ENCODE measurements at regions not wholly inside any gene's neighbourhood (a gene's known extent, or its start where the extent isn't known, plus 50 kb on each side); places are given as distances from the start of the nearest gene placed in this dataset.
"Not testable (repeated sequence)": the region's sequence is repeated elsewhere in the genome, so short reads cannot be mapped to it uniquely, and the experiment has no call there.

DNA sequence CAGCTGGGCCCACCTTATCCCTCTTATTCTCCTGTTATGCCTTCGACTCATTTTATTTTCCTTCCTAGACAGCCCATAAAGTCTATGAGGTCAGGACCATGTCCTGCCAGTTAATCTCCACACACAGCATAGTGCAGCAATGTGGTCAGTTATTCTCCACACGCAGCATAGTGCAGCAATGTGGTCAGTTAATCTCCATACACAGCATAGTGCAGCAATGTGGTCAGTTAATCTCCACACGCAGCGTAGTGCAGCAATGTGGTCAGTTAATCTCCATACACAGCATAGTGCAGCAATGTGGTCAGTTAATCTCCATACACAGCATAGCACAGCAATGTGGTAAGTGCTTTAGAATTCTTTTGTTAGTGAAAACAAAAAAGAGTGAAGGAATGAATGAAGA is 77.8 kb downstream of the TEX36 start:
- Histone ChIP-seq H3K4me1 (ENCODE audit: insufficient read depth, low read length) (no peaks in the 10 kb centered on the region), H3K27ac (ENCODE audit: low read depth, low read length) (no peak overlapping the region), H3K27me3 (ENCODE audit: control insufficient read depth in 1 of 2, insufficient read depth in 2 of 2, low read length in 2 of 2) (no peaks in the 10 kb centered on the region), H3K9me3 (ENCODE audit: low read length) (no peaks in the 10 kb centered on the region), H3K9ac (ENCODE audit: low read length) (no peak overlapping the region), H3K4me3 (ENCODE audit: low read depth in 1 of 2, low read length in 2 of 2) (no peak overlapping the region), H3K36me3 (ENCODE audit: insufficient read depth, low read length) (no peaks in the 10 kb centered on the region)

- Histone ChIP-seq H3K27ac (ENCODE audit: low read depth, low read length) (no peak overlapping the region), H3K27me3 (ENCODE audit: control insufficient read depth in 1 of 2, insufficient read depth in 2 of 2, low read length in 2 of 2) (no peaks in the 10 kb centered on the region), H3K36me3 (ENCODE audit: insufficient read depth, low read length) (no peaks in the 10 kb centered on the region), H3K4me1 (ENCODE audit: insufficient read depth, low read length) (no peaks in the 10 kb centered on the region), H3K4me3 (ENCODE audit: low read depth in 1 of 2, low read length in 2 of 2) (no peak overlapping the region), H3K9me3 (ENCODE audit: low read length) (no peaks in the 10 kb centered on the region), H3K9ac (ENCODE audit: low read length) (no peak overlapping the region)
These were observed 80.1 kb downstream of the TEX36 start for GRCh38 chr10:125602825-125603224.

DNA sequence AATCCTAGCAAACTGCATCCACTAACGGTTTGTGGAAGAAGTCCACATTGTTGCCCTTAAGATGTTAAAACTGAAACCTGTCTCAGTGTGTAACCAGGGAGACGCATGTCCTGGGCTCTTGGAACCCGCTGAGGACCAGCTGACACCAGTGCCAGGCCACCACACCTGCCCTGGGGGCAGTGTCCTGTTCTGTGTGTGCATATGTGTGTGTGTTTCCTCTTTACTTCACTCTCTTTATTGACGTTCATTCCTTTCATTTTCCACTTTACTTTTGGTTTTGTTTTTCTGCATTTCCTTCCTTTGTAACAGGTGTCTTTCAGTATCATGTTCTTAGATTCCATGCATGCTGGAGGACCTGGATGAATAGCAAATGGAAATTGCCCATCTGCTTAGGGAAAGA is 83.8 kb downstream of the TEX36 start:
- Histone ChIP-seq H3K4me1 (ENCODE audit: insufficient read depth, low read length) (no peaks in the 10 kb centered on the region), H3K27ac (ENCODE audit: low read depth, low read length) (no peak overlapping the region)

DNA sequence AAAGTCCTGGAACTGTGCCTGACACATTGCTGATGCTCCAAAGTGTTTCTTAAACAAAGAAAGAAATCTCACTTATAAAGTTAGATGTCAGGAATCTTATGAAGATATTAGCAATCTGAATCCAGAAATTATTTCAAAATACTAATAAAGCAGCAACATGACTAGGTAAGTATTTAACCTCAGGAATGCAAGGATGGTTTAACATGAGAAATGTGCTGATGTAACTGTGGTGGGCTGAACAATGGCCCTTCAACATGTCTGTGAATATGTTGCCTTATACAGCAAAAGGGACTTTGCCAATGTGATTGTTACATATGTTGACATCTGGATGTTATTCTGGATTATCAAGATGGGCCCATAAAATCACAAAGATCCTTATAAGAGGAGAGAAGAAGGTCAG is 87.1 kb downstream of the TEX36 start:
- Histone ChIP-seq H3K27me3 (ENCODE audit: control insufficient read depth in 1 of 2, insufficient read depth in 2 of 2, low read length in 2 of 2) (no peaks in the 10 kb centered on the region), H3K4me3 (ENCODE audit: low read depth in 1 of 2, low read length in 2 of 2) (no peak overlapping the region), H3K36me3 (ENCODE audit: insufficient read depth, low read length) (no peaks in the 10 kb centered on the region), H3K9ac (ENCODE audit: low read length) (no peak overlapping the region), H3K4me1 (ENCODE audit: insufficient read depth, low read length) (no peaks in the 10 kb centered on the region), H3K27ac (ENCODE audit: low read depth, low read length) (no peak overlapping the region), H3K9me3 (ENCODE audit: low read length) (no peaks in the 10 kb centered on the region)

More for the DNA sequence above, 83.8 kb downstream of the TEX36 start:
- Histone ChIP-seq H3K9me3 (ENCODE audit: low read length) (no peaks in the 10 kb centered on the region), H3K36me3 (ENCODE audit: insufficient read depth, low read length) (no peaks in the 10 kb centered on the region), H3K9ac (ENCODE audit: low read length) (no peak overlapping the region), H3K4me3 (ENCODE audit: low read depth in 1 of 2, low read length in 2 of 2) (no peak overlapping the region), H3K27me3 (ENCODE audit: control insufficient read depth in 1 of 2, insufficient read depth in 2 of 2, low read length in 2 of 2) (no peaks in the 10 kb centered on the region)

DNA sequence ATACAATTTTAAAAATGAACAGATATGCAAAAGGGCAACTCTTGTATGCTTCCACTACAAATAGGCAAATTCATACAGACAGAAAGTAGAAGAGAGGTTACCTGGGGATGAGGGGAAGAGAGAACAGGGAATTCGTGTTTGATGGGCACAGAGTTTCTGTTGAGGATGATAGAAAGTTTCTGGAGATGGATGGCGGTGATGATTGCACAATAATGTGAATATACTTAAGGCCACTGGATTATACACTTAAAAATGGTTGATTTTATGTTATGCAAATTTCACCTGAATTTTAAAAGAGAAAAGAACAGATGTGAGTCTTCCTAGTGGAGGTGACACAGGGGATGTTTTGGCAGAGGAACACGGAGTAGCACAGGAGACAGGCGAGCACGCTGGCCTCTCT is 89.3 kb downstream of the TEX36 start:
- Histone ChIP-seq H3K27ac (ENCODE audit: low read depth, low read length) (no peak overlapping the region), H3K4me3 (ENCODE audit: low read depth in 1 of 2, low read length in 2 of 2) (no peak overlapping the region), H3K9me3 (ENCODE audit: low read length) (no peaks in the 10 kb centered on the region), H3K27me3 (ENCODE audit: control insufficient read depth in 1 of 2, insufficient read depth in 2 of 2, low read length in 2 of 2) (no peaks in the 10 kb centered on the region), H3K36me3 (ENCODE audit: insufficient read depth, low read length) (no peaks in the 10 kb centered on the region), H3K9ac (ENCODE audit: low read length) (no peak overlapping the region), H3K4me1 (ENCODE audit: insufficient read depth, low read length) (no peaks in the 10 kb centered on the region)

DNA sequence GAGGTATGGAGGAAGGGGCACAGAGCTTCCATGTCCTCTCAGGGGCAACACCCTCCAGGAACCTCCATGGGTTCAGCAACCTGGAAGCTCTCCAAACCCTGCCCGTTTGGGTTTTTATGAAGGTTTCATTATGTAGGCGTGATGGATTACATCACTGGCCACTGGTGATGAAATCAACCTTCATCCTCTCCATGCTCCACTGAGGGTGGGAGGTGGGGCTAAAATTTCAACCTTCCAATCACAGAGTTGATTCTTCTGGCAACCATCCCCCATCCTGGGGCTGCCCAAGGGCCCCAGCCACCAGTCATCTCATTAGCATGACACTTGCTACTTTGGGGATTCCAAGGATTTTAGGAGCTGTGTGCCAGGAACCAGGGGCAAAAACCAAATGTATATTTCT is 90.1 kb downstream of the TEX36 start:
- Histone ChIP-seq H3K36me3 (ENCODE audit: insufficient read depth, low read length) (no peaks in the 10 kb centered on the region), H3K4me1 (ENCODE audit: insufficient read depth, low read length) (no peaks in the 10 kb centered on the region), H3K9ac (ENCODE audit: low read length) (no peak overlapping the region), H3K27ac (ENCODE audit: low read depth, low read length) (no peak overlapping the region), H3K4me3 (ENCODE audit: low read depth in 1 of 2, low read length in 2 of 2) (no peak overlapping the region), H3K9me3 (ENCODE audit: low read length) (no peaks in the 10 kb centered on the region), H3K27me3 (ENCODE audit: control insufficient read depth in 1 of 2, insufficient read depth in 2 of 2, low read length in 2 of 2) (no peaks in the 10 kb centered on the region)

- no peaks in the 10 kb centered on the region for H3K9me3 ChIP-seq (ENCODE audit: low read length)
- H3K36me3 ChIP-seq (ENCODE audit: insufficient read depth, low read length) = no peaks in the 10 kb centered on the region
These were observed 91.1 kb downstream of the TEX36 start for GRCh38 chr10:125591886-125592285.

GRCh38 chr10:125588738-125589137 is 94.2 kb downstream of the TEX36 start:
- not testable (repeated sequence) for H3K9me3 ChIP-seq (ENCODE audit: low read length); H3K4me1 ChIP-seq (ENCODE audit: insufficient read depth, low read length); H3K27me3 ChIP-seq (ENCODE audit: control insufficient read depth in 1 of 2, insufficient read depth in 2 of 2, low read length in 2 of 2); H3K27ac ChIP-seq (ENCODE audit: low read depth, low read length); H3K36me3 ChIP-seq (ENCODE audit: insufficient read depth, low read length); H3K4me3 ChIP-seq (ENCODE audit: low read depth in 1 of 2, low read length in 2 of 2); H3K9ac ChIP-seq (ENCODE audit: low read length)

More at GRCh38 chr10:125591886-125592285, 91.1 kb downstream of the TEX36 start:
- Histone ChIP-seq H3K4me3 (ENCODE audit: low read depth in 1 of 2, low read length in 2 of 2) (no peak overlapping the region), H3K9ac (ENCODE audit: low read length) (no peak overlapping the region), H3K27ac (ENCODE audit: low read depth, low read length) (no peak overlapping the region), H3K27me3 (ENCODE audit: control insufficient read depth in 1 of 2, insufficient read depth in 2 of 2, low read length in 2 of 2) (no peaks in the 10 kb centered on the region), H3K4me1 (ENCODE audit: insufficient read depth, low read length) (no peaks in the 10 kb centered on the region)

DNA sequence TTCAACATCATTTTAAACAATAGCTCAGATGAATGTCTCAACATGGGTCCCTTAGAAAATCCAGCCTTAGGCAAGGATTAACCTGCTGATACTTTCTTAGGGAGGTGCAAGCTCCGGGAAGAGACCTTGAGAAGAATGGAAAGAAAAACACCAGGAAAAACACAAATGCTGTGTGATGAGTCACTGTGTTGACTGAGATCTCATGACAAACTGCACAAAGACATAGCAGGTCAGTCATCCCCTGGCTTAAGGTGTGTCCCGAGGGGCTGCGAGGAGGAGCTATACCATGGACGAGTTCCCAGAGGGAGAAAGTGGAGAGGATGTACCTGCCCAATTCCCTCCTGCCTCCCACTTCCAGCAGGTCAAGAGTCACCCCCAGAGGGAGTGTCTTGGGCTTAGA is 98.0 kb downstream of the TEX36 start:
- H3K27me3 ChIP-seq (ENCODE audit: control insufficient read depth in 1 of 2, insufficient read depth in 2 of 2, low read length in 2 of 2) = no peaks in the 10 kb centered on the region
- H3K27ac ChIP-seq (ENCODE audit: low read depth, low read length) = no peak overlapping the region
- no peaks in the 10 kb centered on the region for H3K36me3 ChIP-seq (ENCODE audit: insufficient read depth, low read length)
- no peaks in the 10 kb centered on the region for H3K4me1 ChIP-seq (ENCODE audit: insufficient read depth, low read length)
- H3K9ac ChIP-seq (ENCODE audit: low read length) = no peak overlapping the region
- H3K4me3 ChIP-seq (ENCODE audit: low read depth in 1 of 2, low read length in 2 of 2) = no peak overlapping the region
- no peaks in the 10 kb centered on the region for H3K9me3 ChIP-seq (ENCODE audit: low read length)

- H3K9me3 ChIP-seq (ENCODE audit: low read length) = no peaks in the 10 kb centered on the region
- no peak overlapping the region for H3K27ac ChIP-seq (ENCODE audit: low read depth, low read length)
- no peaks in the 10 kb centered on the region for H3K36me3 ChIP-seq (ENCODE audit: insufficient read depth, low read length)
- H3K27me3 ChIP-seq (ENCODE audit: control insufficient read depth in 1 of 2, insufficient read depth in 2 of 2, low read length in 2 of 2) = no peaks in the 10 kb centered on the region
- no peaks in the 10 kb centered on the region for H3K4me1 ChIP-seq (ENCODE audit: insufficient read depth, low read length)
- H3K4me3 ChIP-seq (ENCODE audit: low read depth in 1 of 2, low read length in 2 of 2) = no peak overlapping the region
- no peak overlapping the region for H3K9ac ChIP-seq (ENCODE audit: low read length)
These were observed 104.2 kb downstream of the TEX36 start for GRCh38 chr10:125578658-125579315.

GRCh38 chr10:125575843-125576242 is 107.1 kb downstream of the TEX36 start:
- no peaks in the 10 kb centered on the region for H3K36me3 ChIP-seq (ENCODE audit: insufficient read depth, low read length)
- H3K4me3 ChIP-seq (ENCODE audit: low read depth in 1 of 2, low read length in 2 of 2) = no peak overlapping the region
- H3K9me3 ChIP-seq (ENCODE audit: low read length) = no peaks in the 10 kb centered on the region
- no peak overlapping the region for H3K9ac ChIP-seq (ENCODE audit: low read length)
- no peak overlapping the region for H3K27ac ChIP-seq (ENCODE audit: low read depth, low read length)
- H3K4me1 ChIP-seq (ENCODE audit: insufficient read depth, low read length) = no peaks in the 10 kb centered on the region
- no peaks in the 10 kb centered on the region for H3K27me3 ChIP-seq (ENCODE audit: control insufficient read depth in 1 of 2, insufficient read depth in 2 of 2, low read length in 2 of 2)

GRCh38 chr10:125568156-125568555 is 114.8 kb downstream of the TEX36 start:
- no peaks in the 10 kb centered on the region for H3K9me3 ChIP-seq (ENCODE audit: low read length)

More at GRCh38 chr10:125568156-125568555, 114.8 kb downstream of the TEX36 start:
- Histone ChIP-seq H3K36me3 (ENCODE audit: insufficient read depth, low read length) (no peaks in the 10 kb centered on the region), H3K4me1 (ENCODE audit: insufficient read depth, low read length) (no peaks in the 10 kb centered on the region), H3K9ac (ENCODE audit: low read length) (no peak overlapping the region), H3K27me3 (ENCODE audit: control insufficient read depth in 1 of 2, insufficient read depth in 2 of 2, low read length in 2 of 2) (no peaks in the 10 kb centered on the region), H3K4me3 (ENCODE audit: low read depth in 1 of 2, low read length in 2 of 2) (no peak overlapping the region), H3K27ac (ENCODE audit: low read depth, low read length) (no peak overlapping the region)

Measured in muscle layer of colon (tissue), 2 donors.